ENCODE measurements at regions not wholly inside any gene's neighbourhood (a gene's known extent, or its start where the extent isn't known, plus 50 kb on each side); places are given as distances from the start of the nearest gene placed in this dataset.
"Not testable (repeated sequence)": the region's sequence is repeated elsewhere in the genome, so short reads cannot be mapped to it uniquely, and the experiment has no call there.

GRCh38 chr3:165960825-165961224 lies 123.6 kb upstream of the BCHE start:
- TF ChIP-seq CTCF (IDR thresholded peaks at IDR 0.05); EZH2 (IDR thresholded peaks at IDR 0.05; ENCODE audit: borderline replicate concordance, insufficient read depth, low read depth, low read length, poor library complexity, severe bottlenecking): not testable (repeated sequence)
